WERI-Rb-1 (cell line): ENCODE measurements at regions not wholly inside any gene's neighbourhood (a gene's known extent, or its start where the extent isn't known, plus 50 kb on each side); places are given as distances from the start of the nearest gene placed in this dataset.

Source experiments
- DNase-seq: peaks from one replicate; pipeline ENCODE4 v3.0.0-alpha.2; 2020
- H3K27ac ChIP-seq: fragments of 250-450 bp; sonication (Bioruptor Pico); 2 replicates; pipeline ENCODE4 v1.5.1; 2020; ENCODE audit warnings: mild to moderate bottlenecking, moderate library complexity
- H3K27me3 ChIP-seq: fragments of 250-450 bp; sonication (Bioruptor Pico); 2 replicates; pipeline ENCODE4 v1.5.1; 2021; ENCODE audit warnings: mild to moderate bottlenecking, low read depth, moderate library complexity; ENCODE audit not compliant: insufficient read depth, severe bottlenecking
- H3K36me3 ChIP-seq: fragments of 250-450 bp; sonication (Bioruptor Pico); 2 replicates; pipeline ENCODE4 v1.5.1; 2020; ENCODE audit warnings: mild to moderate bottlenecking, moderate library complexity
- H3K4me3 ChIP-seq: 2 replicates; pipeline ENCODE4 v1.5.1; 2011; ENCODE audit warnings: low read depth, mild to moderate bottlenecking, control low read depth, low read length
- H3K9me3 ChIP-seq: fragments of 250-450 bp; sonication (Bioruptor Pico); 2 replicates; pipeline ENCODE4 v1.5.1; 2021; ENCODE audit warnings: mild to moderate bottlenecking, moderate library complexity; ENCODE audit not compliant: severe bottlenecking
- CTCF ChIP-seq: IDR thresholded peaks from 2 replicates; pipeline ENCODE4 v1.5.1; 2011; ENCODE audit warnings: low read depth, mild to moderate bottlenecking, control low read depth, inconsistent platforms, low read length

- TF ChIP-seq CTCF = no peak
- Histone ChIP-seq H3K27ac (no peak overlapping the region), H3K4me3 (no peak overlapping the region), H3K9me3 (no peaks in the 10 kb centered on the region), H3K27me3 (no peaks in the 10 kb centered on the region), H3K36me3 (no peaks in the 10 kb centered on the region)
- DNase-seq = no peak
Observed at GRCh38 chr5:167688341-167689130, 602.9 kb upstream of the WWC1 start.

- Histone ChIP-seq H3K4me3 (no peak overlapping the region), H3K36me3 (no peaks in the 10 kb centered on the region), H3K27me3 (no peaks in the 10 kb centered on the region), H3K27ac (no peak overlapping the region), H3K9me3 (no peaks in the 10 kb centered on the region)
- no peak for TF ChIP-seq CTCF
- DNase-seq = no peak
Observed at GRCh38 chr5:167694325-167695147, 596.9 kb upstream of the WWC1 start.

- Histone ChIP-seq H3K9me3 (no peaks in the 10 kb centered on the region), H3K27me3 (no peaks in the 10 kb centered on the region), H3K27ac (no peak overlapping the region), H3K36me3 (no peaks in the 10 kb centered on the region), H3K4me3 (no peak overlapping the region)
- TF ChIP-seq CTCF = no peak
- no peak for DNase-seq
Observed at GRCh38 chr5:167696558-167697314, 594.7 kb upstream of the WWC1 start.

DNA sequence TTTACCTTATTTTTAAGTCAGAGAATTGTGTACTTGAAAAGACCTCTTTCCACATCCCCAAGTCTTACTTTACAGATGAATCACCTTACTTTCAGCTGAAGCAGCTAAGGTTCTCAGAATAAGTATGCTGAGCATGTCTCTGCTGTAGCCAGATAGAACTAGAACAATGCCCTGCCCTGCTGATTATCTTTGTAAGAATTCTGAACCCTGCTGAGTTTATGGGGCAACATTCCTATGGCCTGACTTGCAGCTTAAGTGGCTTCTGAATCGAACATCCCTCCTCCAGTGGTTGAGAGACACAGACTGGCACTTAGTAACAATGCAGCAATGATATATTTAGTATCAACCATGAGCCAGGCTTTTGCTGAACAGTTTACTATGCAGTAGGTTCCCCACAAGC lies 592.0 kb upstream of the WWC1 start:
- TF ChIP-seq CTCF = no peak
- Histone ChIP-seq H3K36me3 (no peaks in the 10 kb centered on the region), H3K9me3 (no peaks in the 10 kb centered on the region), H3K4me3 (no peak overlapping the region), H3K27me3 (no peaks in the 10 kb centered on the region), H3K27ac (no peak overlapping the region)
- no peak for DNase-seq

DNA sequence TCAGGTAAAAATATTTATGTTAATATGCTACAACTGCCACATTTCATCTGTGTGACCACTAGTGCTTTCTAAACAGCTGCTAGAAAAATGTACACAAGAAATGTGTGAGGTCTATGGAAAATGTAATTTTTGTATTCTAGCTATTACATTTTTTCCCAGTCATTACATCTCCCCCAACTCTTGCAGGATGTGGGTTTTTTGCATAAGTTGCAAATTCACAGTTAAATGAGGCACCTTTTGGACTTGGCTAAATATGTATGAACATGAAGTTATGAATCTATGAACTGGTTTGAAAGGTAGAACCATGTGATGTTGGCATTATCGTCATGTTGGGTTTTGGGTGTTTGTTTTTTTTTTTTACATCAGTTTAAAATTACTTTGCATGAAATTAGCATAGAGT lies 590.4 kb upstream of the WWC1 start:
- Histone ChIP-seq H3K9me3 (no peaks in the 10 kb centered on the region), H3K27ac (no peak overlapping the region), H3K27me3 (no peaks in the 10 kb centered on the region), H3K4me3 (no peak overlapping the region), H3K36me3 (no peaks in the 10 kb centered on the region)
- TF ChIP-seq CTCF = no peak
- DNase-seq = no peak
